GM12878 (cell line): ENCODE measurements at regions not wholly inside any gene's neighbourhood (a gene's known extent, or its start where the extent isn't known, plus 50 kb on each side); places are given as distances from the start of the nearest gene placed in this dataset.

Experiments used
- ATAC-seq: fragments of 200-7000 bp; cut with Tn5 transposase; 3 replicates; pipeline ENCODE4 v1.9.1; 2020; ENCODE audit warnings: mild to moderate bottlenecking, moderate library complexity
- BruUV-seq: library from RNA; stranded (reverse); fragments of 400-500 nt; replicated peaks from 2 replicates; lab custom pipeline; 2021; lab: Mats Ljungman, UMichigan
- CTCF ChIA-PET: fragments of 300-600 bp; sonication (Branson Sonifier 250); formaldehyde crosslinking; extraction: SDS; loops from one replicate; lab custom pipeline; 2021; ENCODE audit warnings: inconsistent platforms; lab: Yijun Ruan, JAX
- POLR2A ChIA-PET: fragments of 350-600 bp; formaldehyde crosslinking; extraction: SDS; loops from one replicate; lab custom pipeline; 2021; ENCODE audit warnings: inconsistent platforms; lab: Charles Lee
- RAD21 ChIA-PET: fragments of 300-600 bp; sonication (Branson Sonifier 250); formaldehyde crosslinking; loops from one replicate; lab custom pipeline; 2023; ENCODE audit warnings: antibody characterized with exemption; ENCODE audit not compliant: unreplicated experiment; lab: Charles Lee
- SMC1A ChIA-PET: fragments of 300-600 bp; sonication (Branson Sonifier 250); formaldehyde crosslinking; loops from one replicate; lab custom pipeline; 2023; ENCODE audit not compliant: unreplicated experiment, uncharacterized antibody; lab: Charles Lee
- DNase-seq: peaks from one replicate; pipeline ENCODE4 v3.0.0-alpha.2; 2011; ENCODE audit warnings: low read depth, low spot score
- FAIRE-seq: peaks from 3 replicates; lab custom pipeline; 2011; peaks lifted over from hg19 to GRCh38; lab: Jason Lieb, UNC
- H2AFZ ChIP-seq: 2 replicates; pipeline ENCODE4 v1.6.0; 2011; ENCODE audit warnings: low read depth, low read length, control low read depth; ENCODE audit not compliant: control insufficient read depth
- H3K27ac ChIP-seq: 2 replicates; pipeline ENCODE4 v1.5.1; 2011; ENCODE audit warnings: control low read depth; ENCODE audit not compliant: control insufficient read depth, insufficient read depth
- H3K27me3 ChIP-seq, 2 experiments: replicated peaks in 1 of 2; 2 replicates each; pipeline versions ENCODE4 v1.6.0 to v1.6.1; 2011; ENCODE audit warnings: low read length in 1 of 2; ENCODE audit not compliant: control insufficient read depth in 2 of 2, insufficient read depth in 2 of 2
- H3K36me3 ChIP-seq, 2 experiments: 2 replicates each; pipeline ENCODE4 v1.5.1; 2011; ENCODE audit warnings: low read length in 1 of 2; ENCODE audit not compliant: control insufficient read depth in 2 of 2, insufficient read depth in 2 of 2
- H3K4me1 ChIP-seq: 2 replicates; pipeline ENCODE4 v1.6.1; 2011; ENCODE audit warnings: mild to moderate bottlenecking, low read length, moderate library complexity, mixed read lengths; ENCODE audit not compliant: control insufficient read depth, insufficient read depth
- H3K4me2 ChIP-seq: 2 replicates; pipeline ENCODE4 v1.6.0; 2011; ENCODE audit warnings: control low read depth; ENCODE audit not compliant: control insufficient read depth, insufficient read depth
- H3K4me3 ChIP-seq: fragments of 200-600 bp; sonication (generic); 2 replicates; pipeline ENCODE4 v1.5.1; 2016
- H3K79me2 ChIP-seq: 2 replicates; pipeline ENCODE4 v1.6.0; 2011; ENCODE audit warnings: low read length; ENCODE audit not compliant: control insufficient read depth, insufficient read depth
- H3K9ac ChIP-seq: 2 replicates; pipeline ENCODE4 v1.8.0; 2011; ENCODE audit warnings: low read length, control low read depth, mixed read lengths; ENCODE audit not compliant: control insufficient read depth, insufficient read depth
- H3K9me3 ChIP-seq: replicated peaks from 3 replicates; pipeline ENCODE4 v1.5.1; 2011; ENCODE audit warnings: mild to moderate bottlenecking, low read length; ENCODE audit not compliant: control insufficient read depth, insufficient read depth
- H4K20me1 ChIP-seq: 2 replicates; pipeline ENCODE4 v1.6.0; 2011; ENCODE audit not compliant: control insufficient read depth, insufficient read depth
- ATF7 ChIP-seq: fragments of 450-650 bp; IDR thresholded peaks from 2 replicates; pipeline ENCODE4 v1.6.1; 2016; ENCODE audit warnings: low read depth, mild to moderate bottlenecking
- BACH1 ChIP-seq: fragments of 450-650 bp; IDR thresholded peaks from 2 replicates; pipeline ENCODE4 v1.6.1; 2017; ENCODE audit warnings: mild to moderate bottlenecking, borderline replicate concordance
- CBX5 ChIP-seq: sonication (generic); IDR thresholded peaks from 2 replicates; pipeline ENCODE4 v1.6.1; 2016; ENCODE audit warnings: low read depth, moderate library complexity, mild to moderate bottlenecking, inconsistent platforms
- CHD2 ChIP-seq: IDR thresholded peaks from 2 replicates; pipeline ENCODE4 v1.6.1; 2011; ENCODE audit warnings: low read depth, low read length, improper control_type of control experiment, borderline replicate concordance
- E2F4 ChIP-seq: IDR thresholded peaks from 2 replicates; pipeline ENCODE4 v1.6.1; 2012; ENCODE audit warnings: low read depth, low read length, improper control_type of control experiment
- ETV6 ChIP-seq, 2 experiments: fragments of 450-650 bp in 1 of 2; IDR thresholded peaks in 1 of 2; conservative IDR thresholded peaks in 1 of 2; 2 replicates each; pipeline ENCODE4 v1.6.1; 2014; ENCODE audit warnings: antibody characterized with exemption in 1 of 2, borderline replicate concordance in 1 of 2, low read depth in 1 of 2, mild to moderate bottlenecking in 1 of 2, moderate library complexity in 1 of 2
- FOXK2 ChIP-seq: fragments of 450-650 bp; IDR thresholded peaks from 2 replicates; pipeline ENCODE4 v1.6.1; 2017; ENCODE audit warnings: mild to moderate bottlenecking, moderate library complexity
- GABPA ChIP-seq: IDR thresholded peaks from 2 replicates; pipeline ENCODE4 v1.6.1; 2014; ENCODE audit warnings: antibody characterized with exemption, low read depth, mild to moderate bottlenecking, inconsistent platforms
- HDAC6 ChIP-seq: fragments of 200-600 bp; sonication (generic); IDR thresholded peaks from one replicate; pipeline ENCODE4 v1.8.0; 2017; ENCODE audit warnings: antibody characterized with exemption; ENCODE audit not compliant: unreplicated experiment
- IKZF1 ChIP-seq: fragments of 450-650 bp; conservative IDR thresholded peaks from 2 replicates; pipeline ENCODE4 v1.6.1; 2017; ENCODE audit warnings: antibody characterized with exemption, mild to moderate bottlenecking
- RELA ChIP-seq: fragments of 450-650 bp; IDR thresholded peaks from 2 replicates; pipeline ENCODE4 v1.8.0; 2014; ENCODE audit warnings: borderline replicate concordance; ENCODE audit not compliant: partially characterized antibody
- SMC3 ChIP-seq: IDR thresholded peaks from 2 replicates; pipeline ENCODE4 v1.6.1; 2011; ENCODE audit warnings: low read length, improper control_type of control experiment, borderline replicate concordance
- TBL1XR1 ChIP-seq: IDR thresholded peaks from 2 replicates; pipeline ENCODE4 v1.6.1; 2012; ENCODE audit warnings: low read depth, low read length, improper control_type of control experiment
- ZSCAN29 ChIP-seq: fragments of 450-650 bp; IDR thresholded peaks from 2 replicates; pipeline ENCODE4 v1.6.1; 2017; ENCODE audit warnings: mild to moderate bottlenecking, moderate library complexity
- WGBS: methylation state at CpG from one replicate; pipeline ENCODE4 v1.1.6; 2016; ENCODE audit warnings: low lambda C conversion rate; ENCODE audit not compliant: insufficient replicate concordance, insufficient coverage; ENCODE audit errors: missing lambda C conversion rate; 5-methylcytosine and 5-hydroxymethylcytosine counted together
- in situ Hi-C: fragments of 300-500 bp; cut with MboI; formaldehyde crosslinking; loops from 9 replicates; pipeline ENCODE4 v1.14.3; 2018; ENCODE audit warnings: mixed read lengths
- intact Hi-C: fragments of 100-400 bp; cut with micrococcal nuclease; formaldehyde crosslinking; loops from one replicate; pipeline ENCODE4 v1.14.2; 2022; ENCODE audit not compliant: unreplicated experiment

- no peak overlapping the region for H2AFZ ChIP-seq
- no peaks in the 10 kb centered on the region for H4K20me1 ChIP-seq
- ChIA-PET POLR2A (no interaction called here), CTCF (no interaction called here), SMC1A (no interaction called here), RAD21 (no interaction called here)
- no peak for FAIRE-seq
- BruUV-seq, result no TSS peak
- DNase-seq, result no peak
- 0% methylated on average over 1 of the region's 1 CpG for WGBS
- H3K9ac ChIP-seq, result no peak overlapping the region
- H3K4me1 ChIP-seq, result no peaks in the 10 kb centered on the region
- H3K36me3 ChIP-seq, result no peaks in the 10 kb centered on the region
- no peak overlapping the region for H3K27ac ChIP-seq
- H3K9me3 ChIP-seq, result no peaks in the 10 kb centered on the region; the same call in 2 of the 3 replicates
- no peaks in the 10 kb centered on the region for H3K79me2 ChIP-seq
- no peak for TF ChIP-seq RELA
- TF ChIP-seq FOXK2, result no peak
- no peak for TF ChIP-seq BACH1
- no peak for TF ChIP-seq TBL1XR1
- no peak for TF ChIP-seq CBX5
- no peak for TF ChIP-seq CHD2
- TF ChIP-seq HDAC6, result no peak
- TF ChIP-seq E2F4, result no peak
- TF ChIP-seq SMC3, result no peak
- no peak for TF ChIP-seq GABPA
- no peak for TF ChIP-seq ATF7
- no peak for TF ChIP-seq ETV6 (conservative IDR thresholded peaks at IDR 0.05 in 1 of 2, IDR thresholded peaks at IDR 0.05 in 1 of 2; ENCODE audit: borderline replicate concordance in 1 of 2, low read depth in 1 of 2)
- no peak for TF ChIP-seq IKZF1
- TF ChIP-seq ZSCAN29, result no peak
- in situ Hi-C loops, result no loop called here
- intact Hi-C loops, result no loop called here
- H3K27me3 ChIP-seq, result no peaks in the 10 kb centered on the region
- H3K4me3 ChIP-seq, result no peak overlapping the region
- ATAC-seq, result no peak
- no peak overlapping the region for H3K4me2 ChIP-seq
These were observed 882.6 kb downstream of the LTN1 start for GRCh38 chr21:28110074-28110473.
